B cell (primary cell): ENCODE measurements at regions not wholly inside any gene's neighbourhood (a gene's known extent, or its start where the extent isn't known, plus 50 kb on each side); places are given as distances from the start of the nearest gene placed in this dataset.

Experiments used
- ATAC-seq: fragments of 200-7000 bp; cut with Tn5 transposase; one replicate; pipeline ENCODE4 v1.10.0; 2021; ENCODE audit warnings: low read depth, mild to moderate bottlenecking, moderate number of reproducible peaks, moderate library complexity
- CTCF ChIA-PET: fragments of 350-600 bp; sonication (Branson Sonifier 250); formaldehyde crosslinking; loops from one replicate; lab custom pipeline; 2021; ENCODE audit warnings: antibody characterized with exemption, inconsistent platforms; lab: Charles Lee
- POLR2A ChIA-PET: fragments of 350-600 bp; sonication (Branson Sonifier 250); formaldehyde crosslinking; loops from one replicate; lab custom pipeline; 2021; ENCODE audit warnings: antibody characterized with exemption; lab: Charles Lee
- DNase-seq: peaks from one replicate; pipeline ENCODE4 v3.0.0; 2013
- H2AFZ ChIP-seq: 2 replicates; pipeline ENCODE4 v1.6.1; 2012; ENCODE audit warnings: mild to moderate bottlenecking, low read depth, low read length; ENCODE audit not compliant: insufficient read depth, poor library complexity, severe bottlenecking
- H3K27ac ChIP-seq, 2 donors: 1 replicate in 1 of 2; 2 replicates in 1 of 2; pipeline ENCODE4 v1.5.1; 2012 to 2013; ENCODE audit warnings: low read length in 2 of 2, mild to moderate bottlenecking in 2 of 2, moderate library complexity in 1 of 2
- H3K27me3 ChIP-seq, 4 experiments: fragments of 200-600 bp in 1 of 4; sonication (generic) in 1 of 4; replicated peaks in 1 of 4; 1 replicate in 2 of 4; 2 replicates in 2 of 4; pipeline versions ENCODE4 v1.6.1 to v1.7.0; 2013 to 2016; ENCODE audit warnings: low read length in 3 of 4, mild to moderate bottlenecking in 2 of 4, mixed read lengths in 1 of 4, moderate library complexity in 1 of 4; ENCODE audit not compliant: insufficient read depth in 4 of 4, control insufficient read depth in 3 of 4; ENCODE audit errors: control extremely low read depth in 1 of 4
- H3K36me3 ChIP-seq, 2 experiments: replicated peaks in 1 of 2; 1 replicate in 1 of 2; 2 replicates in 1 of 2; pipeline versions ENCODE4 v1.6.1 to v1.7.1; 2013; ENCODE audit warnings: low read length in 1 of 2; ENCODE audit not compliant: insufficient read depth in 2 of 2, control insufficient read depth in 1 of 2; ENCODE audit errors: control extremely low read depth in 1 of 2, extremely low read depth in 1 of 2
- H3K4me1 ChIP-seq, 2 donors: fragments of 200-600 bp in 1 of 2; sonication (generic) in 1 of 2; 1 replicate in 1 of 2; 2 replicates in 1 of 2; pipeline versions ENCODE4 v1.5.1 to v1.6.1; 2013 to 2017; ENCODE audit warnings: low read length in 2 of 2; ENCODE audit not compliant: control insufficient read depth in 2 of 2, insufficient read depth in 2 of 2
- H3K4me2 ChIP-seq: replicated peaks from 2 replicates; pipeline ENCODE3; 2012; ENCODE audit warnings: mild to moderate bottlenecking, low read depth, low read length; ENCODE audit not compliant: poor library complexity, severe bottlenecking
- H3K4me3 ChIP-seq, 5 experiments: fragments of 200-600 bp in 1 of 5; sonication (generic) in 1 of 5; 1 replicate in 3 of 5; 2 replicates in 2 of 5; pipeline versions ENCODE4 v1.5.1 to v1.7.0; 2011 to 2016; ENCODE audit warnings: low read length in 4 of 5, mild to moderate bottlenecking in 4 of 5, low read depth in 2 of 5, control low read depth in 1 of 5, moderate library complexity in 1 of 5; ENCODE audit not compliant: insufficient read depth in 1 of 5; ENCODE audit errors: control extremely low read depth in 1 of 5, extremely low read depth in 1 of 5
- H3K79me2 ChIP-seq: fragments of 200-600 bp; sonication (generic); one replicate; pipeline ENCODE4 v1.6.0; 2016; ENCODE audit warnings: low read length; ENCODE audit not compliant: control insufficient read depth, insufficient read depth
- H3K9ac ChIP-seq: fragments of 200-600 bp; sonication (generic); 2 replicates; pipeline ENCODE4 v1.6.1; 2017; ENCODE audit warnings: mild to moderate bottlenecking, low read length, moderate library complexity
- H3K9me3 ChIP-seq, 3 donors: one replicate each; pipeline versions ENCODE4 v1.6.1 to v1.7.1; 2013; ENCODE audit warnings: low read length in 2 of 3; ENCODE audit not compliant: control insufficient read depth in 2 of 3, insufficient read depth in 1 of 3; ENCODE audit errors: control extremely low read depth in 1 of 3
- H4K20me1 ChIP-seq: 2 replicates; pipeline ENCODE4 v1.6.0; 2012; ENCODE audit warnings: mild to moderate bottlenecking, low read length; ENCODE audit not compliant: insufficient read depth, control insufficient read depth, poor library complexity, severe bottlenecking
- H3K27ac Mint-ChIP-seq: one replicate; pipeline ENCODE4 v1.8.0; 2021; ENCODE audit warnings: mixed read lengths
- H3K27me3 Mint-ChIP-seq: one replicate; pipeline ENCODE4 v1.8.0; 2021; ENCODE audit warnings: mixed read lengths
- H3K4me1 Mint-ChIP-seq: one replicate; pipeline ENCODE4 v1.8.0; 2021; ENCODE audit warnings: mixed read lengths
- H3K4me3 Mint-ChIP-seq: one replicate; pipeline ENCODE4 v1.8.0; 2021; ENCODE audit warnings: mixed read lengths
- H3K9me3 Mint-ChIP-seq: one replicate; pipeline ENCODE4 v1.8.0; 2022; ENCODE audit warnings: mixed read lengths; ENCODE audit not compliant: insufficient read depth
- EZH2 ChIP-seq: IDR thresholded peaks from 2 replicates; pipeline ENCODE4 v1.6.1; 2012; ENCODE audit warnings: borderline replicate concordance, low read depth, mild to moderate bottlenecking, moderate library complexity, low read length; ENCODE audit not compliant: insufficient read depth, poor library complexity, severe bottlenecking
- WGBS: methylation state at CpG from one replicate; pipeline ENCODE4 v1.1.5; 2013; ENCODE audit warnings: missing lambda C conversion rate; ENCODE audit not compliant: insufficient coverage; 5-methylcytosine and 5-hydroxymethylcytosine counted together
- intact Hi-C: fragments of 100-400 bp; cut with micrococcal nuclease; formaldehyde crosslinking; loops from one replicate; pipeline ENCODE4 v1.10.0; 2022
- TF ChIP-seq, protein P1 (sequence below): fragments of 200-600 bp; IDR thresholded peaks from one replicate; pipeline ENCODE4 v1.8.0; 2022; ENCODE audit warnings: antibody characterized with exemption, mild to moderate bottlenecking

GRCh38 chr13:104045907-104046306 is 979.7 kb upstream of the SLC10A2 start:
- Mint-ChIP-seq H3K9me3 (no peaks in the 10 kb centered on the region), H3K27ac (no peak overlapping the region), H3K4me3 (no peak overlapping the region), H3K27me3 (no peaks in the 10 kb centered on the region), H3K4me1 (no peaks in the 10 kb centered on the region)
- no peak overlapping the region for H3K4me3 ChIP-seq
- no peaks in the 10 kb centered on the region for H3K4me1 ChIP-seq
- ChIA-PET CTCF (no interaction called here), POLR2A (no interaction called here)
- no peak for DNase-seq
- no peaks in the 10 kb centered on the region for H3K36me3 ChIP-seq
- H3K27ac ChIP-seq = no peak overlapping the region
- no peak overlapping the region for H3K9ac ChIP-seq
- no peak overlapping the region for H3K4me2 ChIP-seq
- H2AFZ ChIP-seq = no peak overlapping the region
- no peaks in the 10 kb centered on the region for H4K20me1 ChIP-seq
- H3K9me3 ChIP-seq = no peaks in the 10 kb centered on the region
- WGBS = no CpG with 5 or more reads among the region's 1 CpG
- TF ChIP-seq EZH2 = no peak
- TF ChIP-seq, protein P1, sequence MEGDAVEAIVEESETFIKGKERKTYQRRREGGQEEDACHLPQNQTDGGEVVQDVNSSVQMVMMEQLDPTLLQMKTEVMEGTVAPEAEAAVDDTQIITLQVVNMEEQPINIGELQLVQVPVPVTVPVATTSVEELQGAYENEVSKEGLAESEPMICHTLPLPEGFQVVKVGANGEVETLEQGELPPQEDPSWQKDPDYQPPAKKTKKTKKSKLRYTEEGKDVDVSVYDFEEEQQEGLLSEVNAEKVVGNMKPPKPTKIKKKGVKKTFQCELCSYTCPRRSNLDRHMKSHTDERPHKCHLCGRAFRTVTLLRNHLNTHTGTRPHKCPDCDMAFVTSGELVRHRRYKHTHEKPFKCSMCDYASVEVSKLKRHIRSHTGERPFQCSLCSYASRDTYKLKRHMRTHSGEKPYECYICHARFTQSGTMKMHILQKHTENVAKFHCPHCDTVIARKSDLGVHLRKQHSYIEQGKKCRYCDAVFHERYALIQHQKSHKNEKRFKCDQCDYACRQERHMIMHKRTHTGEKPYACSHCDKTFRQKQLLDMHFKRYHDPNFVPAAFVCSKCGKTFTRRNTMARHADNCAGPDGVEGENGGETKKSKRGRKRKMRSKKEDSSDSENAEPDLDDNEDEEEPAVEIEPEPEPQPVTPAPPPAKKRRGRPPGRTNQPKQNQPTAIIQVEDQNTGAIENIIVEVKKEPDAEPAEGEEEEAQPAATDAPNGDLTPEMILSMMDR = no peak
- ATAC-seq = no peak
- intact Hi-C loops = no loop called here
- H3K79me2 ChIP-seq = no peaks in the 10 kb centered on the region
- no peaks in the 10 kb centered on the region for H3K27me3 ChIP-seq

DNA sequence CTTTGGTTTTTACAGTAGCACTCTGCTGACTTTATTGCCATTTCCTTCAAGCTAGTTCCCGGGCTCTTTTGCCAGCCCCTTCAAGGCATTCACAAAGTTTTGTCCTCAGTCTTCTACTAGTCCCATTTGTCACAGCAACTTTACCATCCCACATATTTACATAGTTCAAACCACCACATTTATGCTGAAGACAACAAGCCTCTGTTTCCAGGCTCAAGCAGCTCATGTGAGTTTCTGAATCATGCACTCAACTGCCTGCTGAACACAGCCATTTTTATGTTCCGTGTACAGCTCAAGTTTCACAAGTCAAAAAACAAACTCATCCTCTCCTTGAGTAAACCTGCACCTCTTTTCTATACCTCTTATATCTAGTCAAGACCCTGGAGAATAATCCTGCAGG is 977.0 kb upstream of the SLC10A2 start:
- Histone ChIP-seq H3K36me3 (no peaks in the 10 kb centered on the region), H3K79me2 (no peaks in the 10 kb centered on the region), H3K9ac (no peak overlapping the region), H4K20me1 (no peaks in the 10 kb centered on the region), H3K9me3 (no peaks in the 10 kb centered on the region), H3K4me3 (no peak overlapping the region), H3K27me3 (no peaks in the 10 kb centered on the region), H3K4me1 (no peaks in the 10 kb centered on the region), H2AFZ (no peak overlapping the region), H3K27ac (no peak overlapping the region), H3K4me2 (no peak overlapping the region)
- POLR2A ChIA-PET = no interaction called here
- CTCF ChIA-PET = interaction anchor here (1.2 kb wide), 1 partner anchor 12 kb away, joined by 4 read pairs; no protein-coding TSS in a partner anchor
- no peak overlapping the region for H3K4me3 Mint-ChIP-seq
- no peak for DNase-seq
- intact Hi-C loops = no loop called here
- 94% methylated on average over 2 of the region's 2 CpGs for WGBS
- no peak for ATAC-seq
- TF ChIP-seq EZH2 = no peak
- TF ChIP-seq, protein P1 = no peak
- no peak overlapping the region for H3K27ac Mint-ChIP-seq
- H3K27me3 Mint-ChIP-seq = no peaks in the 10 kb centered on the region
- H3K9me3 Mint-ChIP-seq = no peaks in the 10 kb centered on the region
- no peaks in the 10 kb centered on the region for H3K4me1 Mint-ChIP-seq
